Thyroid gland (tissue), 4 donors: ENCODE measurements at regions not wholly inside any gene's neighbourhood (a gene's known extent, or its start where the extent isn't known, plus 50 kb on each side); places are given as distances from the start of the nearest gene placed in this dataset.

Experiments
- DNase-seq, 2 donors: peaks; one replicate each; pipeline ENCODE4 v3.0.0-alpha.2; 2019
- H3K27ac ChIP-seq, 3 donors: fragments of 200-600 bp; sonication (generic); 1 replicate in 2 of 3; 2 replicates in 1 of 3; pipeline ENCODE4 v1.5.1; 2016 to 2019; ENCODE audit warnings: mild to moderate bottlenecking in 1 of 3, moderate library complexity in 1 of 3
- H3K27me3 ChIP-seq: fragments of 200-600 bp; sonication (generic); one replicate; pipeline ENCODE4 v1.5.1; 2019
- H3K36me3 ChIP-seq, 2 donors: fragments of 200-600 bp; sonication (generic); one replicate each; pipeline ENCODE4 v1.5.1; 2016 to 2019
- H3K4me1 ChIP-seq, 2 donors: fragments of 200-600 bp; sonication (generic); one replicate each; pipeline ENCODE4 v1.5.1; 2017 to 2019
- H3K4me3 ChIP-seq, 3 donors: fragments of 200-600 bp; sonication (generic); replicated peaks in 1 of 3; 1 replicate in 2 of 3; 2 replicates in 1 of 3; pipeline ENCODE4 v1.5.1; 2016; ENCODE audit warnings: mild to moderate bottlenecking in 1 of 3
- H3K9me3 ChIP-seq: fragments of 200-600 bp; sonication (generic); one replicate; pipeline ENCODE4 v1.5.1; 2017
- POLR2A ChIP-seq, 2 donors: fragments of 450-650 bp; IDR thresholded peaks; one replicate each; pipeline ENCODE4 v1.6.1; 2017; ENCODE audit warnings: antibody characterized with exemption in 2 of 2, mild to moderate bottlenecking in 2 of 2, moderate library complexity in 1 of 2
- WGBS, 2 donors: methylation state at CpG; one replicate each; pipeline ENCODE4 v1.1.5; 2017; 5-methylcytosine and 5-hydroxymethylcytosine counted together
- intact Hi-C: fragments of 100-400 bp; cut with DNase I; formaldehyde crosslinking; loops from one replicate; pipeline ENCODE4 v1.15.1; 2023
- TF ChIP-seq, protein P1 (sequence below), 6 experiments: fragments of 200-600 bp in 3 of 6; fragments of 450-650 bp in 3 of 6; sonication (generic) in 3 of 6; IDR thresholded peaks; one replicate each; pipeline ENCODE4 v1.5.1; 2016 to 2019; ENCODE audit warnings: antibody characterized with exemption in 6 of 6, mild to moderate bottlenecking in 2 of 6, inconsistent platforms in 1 of 6, moderate library complexity in 1 of 6

DNA sequence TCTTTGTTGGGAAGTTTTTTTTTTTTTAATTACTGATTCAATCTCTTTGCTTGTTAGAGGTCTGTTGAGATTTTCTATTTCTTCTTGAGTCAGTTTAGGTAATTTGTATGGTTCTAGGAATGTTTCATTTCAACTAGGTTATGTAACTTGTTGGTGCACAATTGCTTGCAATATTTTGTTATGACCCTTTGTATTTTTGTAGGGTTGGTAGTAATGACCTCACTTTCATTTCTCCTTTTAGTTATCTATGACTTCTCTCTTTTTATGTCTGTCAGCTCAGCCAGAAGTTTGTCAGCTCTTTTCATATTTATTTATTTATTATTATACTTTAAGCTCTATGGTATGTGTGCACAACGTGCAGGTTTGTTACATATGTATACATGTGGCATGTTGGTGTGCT is 51.1 kb upstream of the SLC24A3 start:
- Histone ChIP-seq H3K36me3 (no peaks in the 10 kb centered on the region), H3K4me1 (no peaks in the 10 kb centered on the region), H3K4me3 (no peak overlapping the region), H3K9me3 (no peaks in the 10 kb centered on the region), H3K27ac (no peak overlapping the region), H3K27me3 (no peaks in the 10 kb centered on the region)
- TF ChIP-seq, protein P1, sequence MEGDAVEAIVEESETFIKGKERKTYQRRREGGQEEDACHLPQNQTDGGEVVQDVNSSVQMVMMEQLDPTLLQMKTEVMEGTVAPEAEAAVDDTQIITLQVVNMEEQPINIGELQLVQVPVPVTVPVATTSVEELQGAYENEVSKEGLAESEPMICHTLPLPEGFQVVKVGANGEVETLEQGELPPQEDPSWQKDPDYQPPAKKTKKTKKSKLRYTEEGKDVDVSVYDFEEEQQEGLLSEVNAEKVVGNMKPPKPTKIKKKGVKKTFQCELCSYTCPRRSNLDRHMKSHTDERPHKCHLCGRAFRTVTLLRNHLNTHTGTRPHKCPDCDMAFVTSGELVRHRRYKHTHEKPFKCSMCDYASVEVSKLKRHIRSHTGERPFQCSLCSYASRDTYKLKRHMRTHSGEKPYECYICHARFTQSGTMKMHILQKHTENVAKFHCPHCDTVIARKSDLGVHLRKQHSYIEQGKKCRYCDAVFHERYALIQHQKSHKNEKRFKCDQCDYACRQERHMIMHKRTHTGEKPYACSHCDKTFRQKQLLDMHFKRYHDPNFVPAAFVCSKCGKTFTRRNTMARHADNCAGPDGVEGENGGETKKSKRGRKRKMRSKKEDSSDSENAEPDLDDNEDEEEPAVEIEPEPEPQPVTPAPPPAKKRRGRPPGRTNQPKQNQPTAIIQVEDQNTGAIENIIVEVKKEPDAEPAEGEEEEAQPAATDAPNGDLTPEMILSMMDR (IDR thresholded peaks at IDR 0.05): no peak
- no peak for TF ChIP-seq POLR2A (IDR thresholded peaks at IDR 0.05)
- no peak for DNase-seq
- intact Hi-C loops: no loop called here
- 98 to 100% methylated on average over 1 of the region's 1 CpG for WGBS, 2 donors
